Fibroblast of peridontal ligament (primary cell): ENCODE measurements at regions not wholly inside any gene's neighbourhood (a gene's known extent, or its start where the extent isn't known, plus 50 kb on each side); places are given as distances from the start of the nearest gene placed in this dataset.

ENCODE experiments used
- DNase-seq: peaks from one replicate; pipeline ENCODE4 v3.0.0-alpha.2; 2010; ENCODE audit errors: extremely low read depth

DNA sequence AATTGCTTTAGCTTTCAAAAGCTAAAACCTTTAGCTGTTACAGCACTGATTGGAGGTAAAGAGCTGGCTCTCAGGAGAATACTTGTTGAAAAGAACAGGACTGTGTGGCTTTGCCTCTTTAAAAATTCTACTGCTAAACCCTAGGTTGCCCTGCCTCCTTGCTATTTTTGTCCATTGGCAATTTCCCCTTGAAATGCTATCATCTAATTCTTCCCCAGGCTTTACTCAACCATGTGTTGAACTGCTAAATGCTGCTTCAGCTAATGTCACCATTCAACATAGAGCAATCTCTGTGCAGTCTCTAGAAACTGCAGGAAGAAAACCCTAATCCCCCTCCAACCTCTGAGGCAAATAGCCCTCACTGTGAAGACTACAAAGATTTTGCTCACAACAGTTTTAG lies 203.7 kb upstream of the ARX start:
- DNase-seq = no peak

- DNase-seq = no peak
Observed at GRCh38 chrX:25213611-25214010, 197.8 kb upstream of the ARX start.

DNA sequence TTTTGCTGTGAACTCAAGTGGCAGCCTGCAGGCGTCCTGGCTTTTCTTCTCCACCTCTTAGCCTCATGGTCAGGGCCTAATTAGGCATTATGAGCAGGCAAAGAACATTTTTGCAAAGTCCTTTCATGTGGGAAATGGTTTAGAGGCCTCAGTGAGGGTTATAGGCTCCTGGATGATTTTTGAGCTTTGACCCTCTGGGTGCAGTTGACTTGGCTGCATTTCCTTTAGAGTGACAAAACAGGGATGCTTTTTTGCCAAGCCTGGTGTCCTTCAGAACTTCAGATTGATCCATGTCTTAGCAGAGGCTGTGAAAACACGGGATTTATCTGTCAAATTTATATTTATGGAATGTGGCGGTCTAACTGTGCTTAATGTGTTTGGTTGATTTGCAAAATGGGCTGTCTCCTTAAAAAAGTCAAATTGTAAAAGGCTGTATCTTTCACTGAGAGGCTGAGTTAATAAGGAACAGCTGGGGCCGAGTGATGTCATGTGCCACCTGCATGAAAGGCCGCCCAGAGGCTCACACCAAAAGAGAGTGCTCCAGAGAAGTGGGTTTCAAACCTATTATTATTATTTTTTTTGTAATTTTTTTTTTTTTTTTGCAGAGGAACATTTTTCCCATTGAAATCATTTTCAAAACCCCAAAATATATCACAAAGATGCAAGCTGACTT lies 192.2 kb upstream of the ARX start:
- DNase-seq = no peak

DNA sequence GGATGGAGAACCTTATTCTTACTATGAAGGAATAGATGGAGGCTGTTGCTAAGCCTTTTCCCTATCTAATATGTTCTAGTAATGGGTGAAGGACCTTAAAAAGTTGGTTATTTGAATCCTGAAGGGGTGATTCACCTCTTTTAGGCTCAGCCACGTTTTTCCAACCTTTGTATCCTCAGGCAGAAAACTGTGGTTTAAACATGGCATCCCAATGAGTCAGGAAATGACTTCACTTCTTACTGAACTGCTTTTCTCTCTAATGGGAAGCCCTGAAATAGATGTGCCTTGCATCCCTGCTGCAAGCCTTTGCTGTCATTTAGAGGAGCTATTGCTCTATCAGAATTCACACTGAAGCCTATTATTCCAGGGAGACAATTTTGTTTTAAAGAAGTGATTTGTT lies 191.0 kb upstream of the ARX start:
- DNase-seq = no peak

GRCh38 chrX:25204182-25204581 lies 188.4 kb upstream of the ARX start:
- DNase-seq = no peak

GRCh38 chrX:25202827-25203226 lies 187.1 kb upstream of the ARX start:
- no peak for DNase-seq

DNA sequence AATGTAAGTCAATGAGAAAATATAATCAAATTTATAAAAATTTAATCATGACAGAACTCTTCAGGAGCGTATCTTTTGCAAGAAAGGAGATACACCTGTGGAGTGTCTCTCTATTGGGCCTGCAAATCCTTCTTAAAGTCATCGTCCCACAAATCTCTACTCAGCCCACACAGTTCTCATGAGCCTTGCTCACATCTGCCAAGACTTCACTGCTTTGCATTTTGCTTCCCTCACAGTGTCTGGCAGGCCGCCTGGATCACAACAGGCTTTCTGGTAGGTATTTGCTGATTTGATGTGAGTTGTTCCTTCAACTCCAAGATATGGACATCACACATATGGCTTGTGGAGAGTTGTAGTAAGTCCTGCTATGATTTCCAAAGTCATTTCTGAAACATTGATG lies 183.1 kb upstream of the ARX start:
- DNase-seq = no peak

DNA sequence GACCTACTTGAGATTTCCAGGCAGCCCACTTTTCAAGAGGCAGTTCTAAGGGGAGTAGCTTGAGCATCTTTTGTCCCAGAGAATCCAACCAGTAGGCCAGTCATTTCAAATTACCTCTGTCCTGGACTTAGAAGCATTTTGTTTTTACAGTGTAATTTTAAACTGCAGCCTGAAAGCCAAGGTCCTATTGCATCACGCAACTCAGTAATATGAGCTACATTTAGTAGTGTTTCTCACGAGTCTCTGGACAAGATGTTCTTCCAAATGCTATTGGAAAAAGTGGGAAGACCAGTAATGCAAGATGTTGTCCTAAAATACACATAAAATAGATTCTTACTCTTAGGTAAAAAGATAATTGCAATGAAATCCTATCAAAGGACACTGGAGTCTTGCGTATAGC lies 182.5 kb upstream of the ARX start:
- DNase-seq = no peak

GRCh38 chrX:25196221-25196620 lies 180.5 kb upstream of the ARX start:
- DNase-seq = no peak

DNA sequence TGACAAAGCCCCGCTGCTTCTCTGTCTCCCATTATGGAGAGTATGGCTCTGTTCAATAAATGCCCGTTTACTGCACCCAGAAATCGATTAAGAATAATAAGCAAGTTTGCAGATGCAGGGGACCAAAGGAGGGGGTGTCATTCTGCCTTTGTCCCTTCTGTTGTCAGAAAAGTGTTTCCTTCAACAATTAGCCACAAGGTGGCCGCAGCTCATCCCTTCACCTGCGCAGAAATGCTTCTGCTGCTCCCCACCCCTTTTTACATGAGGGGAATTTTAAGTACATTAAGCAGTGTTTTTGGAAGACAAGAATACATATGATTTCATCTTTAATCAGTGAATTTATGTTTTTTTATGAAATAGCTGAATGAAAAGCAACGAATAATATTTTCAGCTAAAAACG lies 175.6 kb upstream of the ARX start:
- DNase-seq = no peak

DNA sequence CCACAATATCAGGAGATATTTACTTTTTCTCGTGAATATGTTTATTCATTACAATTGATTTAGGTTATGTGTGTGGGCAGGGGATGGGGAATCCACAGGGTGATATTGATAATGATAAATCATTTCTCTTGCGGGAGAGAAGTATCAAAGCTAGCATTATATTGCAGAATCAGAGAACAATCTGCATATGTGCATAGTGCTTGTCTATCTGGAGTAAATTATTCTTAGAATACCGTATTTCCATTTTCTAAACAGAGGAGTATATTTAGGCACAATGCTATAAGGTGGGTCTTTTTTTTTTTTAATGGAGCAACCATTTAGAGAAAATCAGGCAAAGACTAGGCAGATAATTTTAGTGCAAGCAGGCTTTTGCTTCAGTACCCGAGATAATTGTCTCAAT lies 166.0 kb upstream of the ARX start:
- DNase-seq = no peak

GRCh38 chrX:25180242-25180641 lies 164.5 kb upstream of the ARX start:
- no peak for DNase-seq

DNA sequence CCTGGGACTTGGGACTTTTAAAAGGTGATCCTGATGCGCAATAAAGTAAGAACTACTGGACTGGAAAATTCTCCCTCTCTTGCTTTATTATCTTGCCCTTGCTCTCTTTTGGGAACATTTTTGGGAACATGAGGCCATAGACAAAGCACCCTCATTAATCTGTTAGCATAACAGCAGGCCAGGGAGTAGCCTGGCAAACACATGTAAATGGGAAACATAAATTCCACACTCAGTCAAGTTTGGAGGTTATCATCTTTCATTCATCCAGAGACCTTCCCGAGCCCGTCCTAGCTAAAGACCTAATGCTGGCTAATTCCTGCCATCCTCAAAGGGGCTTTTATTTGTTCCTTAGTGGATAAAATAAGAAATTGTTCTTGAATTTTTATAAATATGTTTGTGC lies 162.8 kb upstream of the ARX start:
- no peak for DNase-seq

- no peak for DNase-seq
Observed at GRCh38 chrX:25175743-25176142, 160.0 kb upstream of the ARX start.

GRCh38 chrX:25175171-25175570 lies 159.4 kb upstream of the ARX start:
- DNase-seq = no peak

GRCh38 chrX:25166546-25166945 lies 150.8 kb upstream of the ARX start:
- DNase-seq = no peak

- DNase-seq = no peak
Observed at GRCh38 chrX:25166145-25166544, 150.4 kb upstream of the ARX start.

DNA sequence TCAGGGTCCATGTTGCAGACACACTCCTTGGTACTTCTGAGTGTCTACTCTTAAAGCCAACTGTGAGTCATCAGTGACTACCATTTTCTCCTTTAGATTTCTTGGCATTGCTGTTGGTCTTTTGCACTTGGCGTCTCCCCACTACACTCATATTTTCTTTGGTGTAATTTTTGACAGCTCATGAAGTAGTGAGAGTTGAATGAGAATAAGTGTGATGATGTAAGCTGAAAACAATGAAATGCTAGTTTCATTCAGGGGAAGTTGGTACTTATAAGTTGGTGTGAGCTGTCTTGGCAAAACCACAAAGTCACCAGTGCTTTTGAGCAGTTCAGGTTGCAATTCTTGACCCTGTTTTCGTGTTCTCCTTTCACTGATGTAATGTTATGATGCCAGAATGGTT lies 142.9 kb upstream of the ARX start:
- DNase-seq = no peak

DNA sequence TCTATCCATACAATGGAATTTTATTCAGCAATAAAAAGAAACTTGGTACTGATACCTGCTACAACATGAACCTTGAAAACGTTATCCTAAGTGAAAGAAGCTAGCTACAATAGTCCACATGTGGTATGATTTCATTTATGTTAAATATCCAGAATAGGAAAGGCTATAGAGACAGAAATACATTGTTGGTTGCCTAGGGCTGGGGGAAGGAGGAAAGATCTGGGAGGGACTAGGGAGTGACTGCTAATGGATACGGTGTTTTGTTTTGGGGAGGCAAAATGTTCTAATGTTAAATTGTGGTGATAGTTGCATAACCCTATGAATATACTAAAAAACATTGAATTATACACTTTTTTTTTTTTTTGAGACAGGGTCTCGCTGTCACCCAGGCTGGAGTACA lies 141.1 kb upstream of the ARX start:
- DNase-seq = no peak

DNA sequence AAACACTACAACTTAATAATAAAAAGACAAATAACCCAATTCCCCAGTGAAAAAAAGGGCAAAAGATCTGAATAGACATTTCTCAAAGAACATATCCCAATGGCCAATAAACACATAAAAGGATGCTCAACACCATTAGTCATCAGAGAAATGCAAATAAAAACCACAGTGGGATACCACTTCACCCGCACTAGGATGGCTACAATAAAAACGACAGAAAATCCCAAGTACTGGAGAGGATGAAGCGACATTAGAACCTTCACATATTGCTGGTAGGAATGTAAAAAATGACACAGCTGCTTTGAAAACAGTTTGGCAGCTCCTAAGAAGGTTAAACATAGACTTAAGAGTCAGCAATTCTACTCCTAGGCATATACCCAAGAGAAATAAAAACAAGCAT lies 140.6 kb upstream of the ARX start:
- no peak for DNase-seq

GRCh38 chrX:25154168-25154567 lies 138.4 kb upstream of the ARX start:
- no peak for DNase-seq

DNA sequence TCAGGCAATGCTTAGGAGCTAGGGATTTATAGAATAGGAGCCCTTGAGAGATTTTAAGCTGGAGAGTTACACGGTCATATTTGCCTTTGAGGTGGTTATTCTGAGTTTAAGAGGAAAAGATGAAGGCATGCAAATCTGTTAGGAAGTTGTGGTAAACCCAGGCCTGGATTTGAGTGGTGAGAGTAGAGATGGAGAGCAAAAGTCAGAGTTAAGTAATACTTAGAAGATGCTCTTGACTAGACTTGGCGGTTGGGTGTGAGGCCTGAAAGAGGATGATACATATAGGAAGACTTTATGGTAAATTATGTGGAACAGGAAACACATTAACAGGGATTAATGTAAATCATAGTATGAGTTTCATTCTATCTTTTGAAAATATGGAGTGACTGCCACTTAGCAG lies 136.0 kb upstream of the ARX start:
- no peak for DNase-seq

GRCh38 chrX:25144043-25144940 lies 128.5 kb upstream of the ARX start:
- peak; percentile 68 for DNase-seq

- DNase-seq = no peak
Observed at GRCh38 chrX:25143596-25143995, 127.8 kb upstream of the ARX start.
